ENCODE measurements at regions not wholly inside any gene's neighbourhood (a gene's known extent, or its start where the extent isn't known, plus 50 kb on each side); places are given as distances from the start of the nearest gene placed in this dataset.

DNA sequence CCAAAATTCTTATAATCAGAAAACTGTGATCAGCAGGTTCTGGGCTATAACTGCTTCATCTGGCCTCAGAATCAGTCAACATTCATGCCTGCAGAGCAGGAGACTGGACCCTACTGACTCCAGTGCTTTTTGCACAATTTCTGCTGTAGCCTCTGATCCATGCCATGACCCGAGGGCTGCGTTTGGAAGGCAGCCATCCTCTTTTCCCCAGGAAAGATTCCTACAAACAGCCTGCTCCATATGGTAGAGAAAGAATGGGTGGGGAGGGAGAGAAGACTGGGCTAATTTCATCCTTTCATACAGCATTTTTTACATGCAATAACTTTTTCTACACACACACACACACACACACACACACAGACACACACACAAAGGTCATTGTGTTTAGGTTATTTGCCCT, 133.0 kb upstream of the MMADHC start:
- no peaks in the 10 kb centered on the region for H3K9me3 Mint-ChIP-seq
- DNase-seq, result no peak
- TF ChIP-seq, protein P1, sequence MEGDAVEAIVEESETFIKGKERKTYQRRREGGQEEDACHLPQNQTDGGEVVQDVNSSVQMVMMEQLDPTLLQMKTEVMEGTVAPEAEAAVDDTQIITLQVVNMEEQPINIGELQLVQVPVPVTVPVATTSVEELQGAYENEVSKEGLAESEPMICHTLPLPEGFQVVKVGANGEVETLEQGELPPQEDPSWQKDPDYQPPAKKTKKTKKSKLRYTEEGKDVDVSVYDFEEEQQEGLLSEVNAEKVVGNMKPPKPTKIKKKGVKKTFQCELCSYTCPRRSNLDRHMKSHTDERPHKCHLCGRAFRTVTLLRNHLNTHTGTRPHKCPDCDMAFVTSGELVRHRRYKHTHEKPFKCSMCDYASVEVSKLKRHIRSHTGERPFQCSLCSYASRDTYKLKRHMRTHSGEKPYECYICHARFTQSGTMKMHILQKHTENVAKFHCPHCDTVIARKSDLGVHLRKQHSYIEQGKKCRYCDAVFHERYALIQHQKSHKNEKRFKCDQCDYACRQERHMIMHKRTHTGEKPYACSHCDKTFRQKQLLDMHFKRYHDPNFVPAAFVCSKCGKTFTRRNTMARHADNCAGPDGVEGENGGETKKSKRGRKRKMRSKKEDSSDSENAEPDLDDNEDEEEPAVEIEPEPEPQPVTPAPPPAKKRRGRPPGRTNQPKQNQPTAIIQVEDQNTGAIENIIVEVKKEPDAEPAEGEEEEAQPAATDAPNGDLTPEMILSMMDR (IDR thresholded peaks at IDR 0.05), result no peak
- peak overlapping the region; percentile 31 for H3K27ac Mint-ChIP-seq
- no peak overlapping the region for H3K4me3 Mint-ChIP-seq
- no peaks in the 10 kb centered on the region for H3K27me3 Mint-ChIP-seq (ENCODE audit: low read depth, poor library complexity)
- H3K36me3 Mint-ChIP-seq (ENCODE audit: low read depth), result no peaks in the 10 kb centered on the region
- peaks cover 8% of the 10 kb centered on the region for H3K4me1 Mint-ChIP-seq

DNA sequence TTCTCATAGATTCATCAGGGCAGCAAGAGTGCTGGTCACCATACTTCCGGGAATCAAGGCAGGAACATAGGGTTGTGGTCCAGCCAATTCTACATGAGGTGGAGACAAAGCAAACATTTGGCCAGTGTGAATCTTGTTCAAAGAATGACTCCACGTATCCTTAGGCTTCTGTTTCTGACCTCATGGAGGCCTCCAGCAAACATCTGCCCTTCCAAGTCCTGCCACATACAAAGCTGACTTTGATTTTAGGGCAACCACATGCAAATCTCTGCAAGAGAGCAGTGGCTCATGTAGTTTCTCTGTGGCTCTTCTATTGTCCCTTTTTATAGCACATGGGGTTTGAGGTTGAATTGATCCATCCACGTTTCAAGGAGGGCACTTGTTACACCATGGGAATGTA, 132.1 kb upstream of the MMADHC start:
- H3K27ac Mint-ChIP-seq, result no peak overlapping the region
- H3K4me3 Mint-ChIP-seq, result no peak overlapping the region
- peaks cover 8% of the 10 kb centered on the region for H3K4me1 Mint-ChIP-seq
- no peaks in the 10 kb centered on the region for H3K36me3 Mint-ChIP-seq (ENCODE audit: low read depth)
- H3K27me3 Mint-ChIP-seq (ENCODE audit: low read depth, poor library complexity), result no peaks in the 10 kb centered on the region
- peaks cover 6% of the 10 kb centered on the region for H3K9me3 Mint-ChIP-seq
- TF ChIP-seq, protein P1 (IDR thresholded peaks at IDR 0.05), result no peak
- no peak for DNase-seq

DNA sequence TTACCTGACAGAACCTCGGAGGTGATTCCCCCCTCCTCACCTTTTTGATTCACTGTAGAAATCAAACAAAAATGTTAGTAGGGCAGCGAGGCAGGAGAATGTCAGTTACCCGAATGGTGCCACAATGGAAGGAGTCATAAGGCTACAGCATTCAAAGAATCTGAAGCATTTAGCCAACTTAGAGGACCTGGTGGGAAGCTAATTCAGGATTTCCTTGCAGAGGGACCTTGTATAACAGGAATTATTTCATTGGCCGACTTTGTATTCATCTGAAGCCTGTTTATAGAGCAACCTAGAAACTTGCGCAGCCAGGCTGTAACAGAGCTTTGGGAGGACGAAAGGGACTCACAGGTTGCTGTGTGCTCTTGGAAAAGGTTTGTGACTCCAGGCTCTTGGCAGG, 129.1 kb upstream of the MMADHC start:
- peaks cover 2% of the 10 kb centered on the region for H3K27me3 Mint-ChIP-seq (ENCODE audit: low read depth, poor library complexity)
- no peaks in the 10 kb centered on the region for H3K36me3 Mint-ChIP-seq (ENCODE audit: low read depth)
- no peak for DNase-seq
- no peak overlapping the region for H3K27ac Mint-ChIP-seq
- H3K9me3 Mint-ChIP-seq, result peaks cover 6% of the 10 kb centered on the region
- TF ChIP-seq, protein P1 (IDR thresholded peaks at IDR 0.05), result no peak
- H3K4me1 Mint-ChIP-seq, result peaks cover 8% of the 10 kb centered on the region
- H3K4me3 Mint-ChIP-seq, result no peak overlapping the region

DNA sequence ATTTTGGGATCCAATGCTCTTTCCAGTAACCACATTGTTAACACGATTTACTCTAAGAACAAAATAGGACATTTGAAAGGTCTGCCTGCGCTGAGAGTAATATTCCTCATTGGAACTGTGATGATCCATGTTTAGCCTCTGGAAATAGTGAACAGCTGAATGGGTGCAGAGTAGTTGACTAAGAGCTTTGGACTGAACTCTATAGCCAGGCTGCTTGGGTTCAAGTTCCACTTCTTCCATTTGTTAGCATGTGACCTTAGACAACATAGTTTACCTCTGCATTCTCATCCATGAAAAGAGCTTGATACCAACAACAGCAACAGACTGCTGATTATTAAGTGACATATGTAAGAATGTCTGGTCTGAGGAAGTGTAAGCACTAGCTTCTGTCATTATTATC, 128.3 kb upstream of the MMADHC start:
- DNase-seq, result no peak
- H3K27ac Mint-ChIP-seq, result no peak overlapping the region
- TF ChIP-seq, protein P1 (IDR thresholded peaks at IDR 0.05), result no peak

DNA sequence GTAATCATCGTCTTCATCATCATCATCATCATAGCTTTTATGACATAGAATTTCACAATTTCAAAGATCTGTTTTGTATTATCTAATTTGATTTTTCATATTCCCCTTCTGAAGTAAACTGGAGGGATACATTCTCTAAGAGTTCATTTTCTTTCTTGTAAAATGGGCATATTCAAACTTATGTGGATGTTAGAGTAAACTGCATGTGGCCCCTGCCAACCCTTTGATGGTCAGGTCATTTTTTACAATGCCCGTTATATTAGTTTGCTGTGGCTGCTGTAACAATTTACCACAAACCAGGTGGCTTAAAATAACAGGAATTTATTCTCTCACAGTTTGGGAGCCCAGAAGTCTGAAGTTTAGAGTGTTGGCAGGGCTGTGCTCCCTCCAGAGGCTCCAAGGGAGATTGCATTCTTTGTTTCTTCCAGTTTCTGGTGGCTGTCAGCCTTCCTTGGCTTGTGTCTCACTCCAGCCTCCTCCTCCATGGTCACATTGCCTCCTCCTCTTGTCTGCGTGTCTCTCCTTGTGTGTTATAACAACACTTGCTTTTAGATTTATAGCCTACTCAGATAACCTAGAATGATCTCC, 127.5 kb upstream of the MMADHC start:
- H3K4me3 Mint-ChIP-seq, result no peak overlapping the region
- peaks cover 6% of the 10 kb centered on the region for H3K9me3 Mint-ChIP-seq
- no peaks in the 10 kb centered on the region for H3K36me3 Mint-ChIP-seq (ENCODE audit: low read depth)
- H3K27me3 Mint-ChIP-seq (ENCODE audit: low read depth, poor library complexity), result peaks cover 4% of the 10 kb centered on the region
- no peak for DNase-seq
- no peaks in the 10 kb centered on the region for H3K4me1 Mint-ChIP-seq
- TF ChIP-seq, protein P1 (IDR thresholded peaks at IDR 0.05), result peak; percentile 39
- peak overlapping the region; percentile 42 for H3K27ac Mint-ChIP-seq

More for the DNA sequence above, 128.3 kb upstream of the MMADHC start:
- H3K4me1 Mint-ChIP-seq, result peaks cover 4% of the 10 kb centered on the region
- H3K27me3 Mint-ChIP-seq (ENCODE audit: low read depth, poor library complexity), result peaks cover 4% of the 10 kb centered on the region
- H3K9me3 Mint-ChIP-seq, result peaks cover 6% of the 10 kb centered on the region
- no peak overlapping the region for H3K4me3 Mint-ChIP-seq
- H3K36me3 Mint-ChIP-seq (ENCODE audit: low read depth), result no peaks in the 10 kb centered on the region

Data from nephron progenitor cell (in vitro differentiated cells).